ENCODE measurements at regions not wholly inside any gene's neighbourhood (a gene's known extent, or its start where the extent isn't known, plus 50 kb on each side); places are given as distances from the start of the nearest gene placed in this dataset.

- H4K20me1 ChIP-seq (ENCODE audit: insufficient read depth, low read length, poor library complexity, severe bottlenecking) = no peaks in the 10 kb centered on the region
- no peaks in the 10 kb centered on the region for H3F3A ChIP-seq (ENCODE audit: low read depth)
- H3K9ac ChIP-seq (ENCODE audit: low read depth, low read length, poor library complexity, severe bottlenecking) = no peak overlapping the region
- no peaks in the 10 kb centered on the region for H3K36me3 ChIP-seq (ENCODE audit: insufficient read depth, low read length)
- H3K79me2 ChIP-seq (ENCODE audit: insufficient read depth, low read length) = no peaks in the 10 kb centered on the region
- 0 out of 2 replicates have a peak, but pooled peaks cover 4% of the 10 kb centered on the region for H3K9me3 ChIP-seq (ENCODE audit: insufficient read depth, low read depth, low read length)
- no peaks in the 10 kb centered on the region for H3K9me2 ChIP-seq (replicated peaks; ENCODE audit: low read depth, low read length)
- H3K4me2 ChIP-seq (ENCODE audit: low read depth, low read length, poor library complexity, severe bottlenecking) = no peak overlapping the region
- H3K4me3 ChIP-seq (ENCODE audit: low read length, poor library complexity, severe bottlenecking) = no peak overlapping the region
- TF ChIP-seq EZH2phosphoT487 (IDR thresholded peaks at IDR 0.05; ENCODE audit: borderline replicate concordance) (no peak), CTCF (conservative IDR thresholded peaks at IDR 0.05; ENCODE audit: low read length) (no peak)
- H3K4me1 ChIP-seq (ENCODE audit: insufficient read depth, low read length, poor library complexity, severe bottlenecking) = no peaks in the 10 kb centered on the region
- H3K27me3 ChIP-seq (ENCODE audit: insufficient read depth, low read length, poor library complexity, severe bottlenecking) = no peaks in the 10 kb centered on the region
- no peak overlapping the region for H2AFZ ChIP-seq (ENCODE audit: low read length)
Measured at GRCh38 chr13:44125943-44126469, 246.3 kb downstream of the LACC1 start.

- H3K9ac ChIP-seq (ENCODE audit: low read depth, low read length, poor library complexity, severe bottlenecking) = no peak overlapping the region
- H3K9me2 ChIP-seq (replicated peaks; ENCODE audit: low read depth, low read length) = no peaks in the 10 kb centered on the region
- H2AFZ ChIP-seq (ENCODE audit: low read length) = no peak overlapping the region
- no peaks in the 10 kb centered on the region for H3K27me3 ChIP-seq (ENCODE audit: insufficient read depth, low read length, poor library complexity, severe bottlenecking)
- no peaks in the 10 kb centered on the region for H3K36me3 ChIP-seq (ENCODE audit: insufficient read depth, low read length)
- no peak overlapping the region for H3K4me3 ChIP-seq (ENCODE audit: low read length, poor library complexity, severe bottlenecking)
- H3K9me3 ChIP-seq (ENCODE audit: insufficient read depth, low read depth, low read length) = no peaks in the 10 kb centered on the region
- H3F3A ChIP-seq (ENCODE audit: low read depth) = no peaks in the 10 kb centered on the region
- H4K20me1 ChIP-seq (ENCODE audit: insufficient read depth, low read length, poor library complexity, severe bottlenecking) = no peaks in the 10 kb centered on the region
- TF ChIP-seq EZH2phosphoT487 (IDR thresholded peaks at IDR 0.05; ENCODE audit: borderline replicate concordance) (no peak), CTCF (conservative IDR thresholded peaks at IDR 0.05; ENCODE audit: low read length) (no peak)
- no peak overlapping the region for H3K4me2 ChIP-seq (ENCODE audit: low read depth, low read length, poor library complexity, severe bottlenecking)
- H3K79me2 ChIP-seq (ENCODE audit: insufficient read depth, low read length) = no peaks in the 10 kb centered on the region
- H3K4me1 ChIP-seq (ENCODE audit: insufficient read depth, low read length, poor library complexity, severe bottlenecking) = no peaks in the 10 kb centered on the region
Measured at GRCh38 chr13:44128552-44129001, 245.0 kb upstream of the SERP2 start.

GRCh38 chr13:44129418-44129817 lies 244.2 kb upstream of the SERP2 start:
- Histone ChIP-seq H3K4me3 (ENCODE audit: low read length, poor library complexity, severe bottlenecking) (no peak overlapping the region), H3F3A (ENCODE audit: low read depth) (no peaks in the 10 kb centered on the region), H2AFZ (ENCODE audit: low read length) (no peak overlapping the region), H3K9me3 (ENCODE audit: insufficient read depth, low read depth, low read length) (no peaks in the 10 kb centered on the region), H3K79me2 (ENCODE audit: insufficient read depth, low read length) (no peaks in the 10 kb centered on the region), H3K9me2 (replicated peaks; ENCODE audit: low read depth, low read length) (no peaks in the 10 kb centered on the region), H3K36me3 (ENCODE audit: insufficient read depth, low read length) (no peaks in the 10 kb centered on the region), H3K4me2 (ENCODE audit: low read depth, low read length, poor library complexity, severe bottlenecking) (no peak overlapping the region), H3K27me3 (ENCODE audit: insufficient read depth, low read length, poor library complexity, severe bottlenecking) (no peaks in the 10 kb centered on the region), H4K20me1 (ENCODE audit: insufficient read depth, low read length, poor library complexity, severe bottlenecking) (no peaks in the 10 kb centered on the region), H3K4me1 (ENCODE audit: insufficient read depth, low read length, poor library complexity, severe bottlenecking) (no peaks in the 10 kb centered on the region), H3K9ac (ENCODE audit: low read depth, low read length, poor library complexity, severe bottlenecking) (no peak overlapping the region)
- no peak for TF ChIP-seq CTCF (conservative IDR thresholded peaks at IDR 0.05; ENCODE audit: low read length)
- no peak for TF ChIP-seq EZH2phosphoT487 (IDR thresholded peaks at IDR 0.05; ENCODE audit: borderline replicate concordance)
